HepG2 (cell line): ENCODE measurements at regions not wholly inside any gene's neighbourhood (a gene's known extent, or its start where the extent isn't known, plus 50 kb on each side); places are given as distances from the start of the nearest gene placed in this dataset.

Source experiments
- ARNT2 ChIP-seq: sonication (generic); formaldehyde crosslinking; IDR thresholded peaks from 2 replicates; pipeline ENCODE4 v1.8.0; 2022; ENCODE audit warnings: mild to moderate bottlenecking, low read depth, missing genetic modification reagents, moderate library complexity
- ATF2 ChIP-seq: sonication (generic); formaldehyde crosslinking; IDR thresholded peaks from 2 replicates; pipeline ENCODE4 v1.4.0; 2020; ENCODE audit warnings: missing genetic modification reagents
- BHLHE40 ChIP-seq: IDR thresholded peaks from 2 replicates; pipeline ENCODE4 v1.6.1; 2011; ENCODE audit warnings: low read length, improper control_type of control experiment
- CERS6 ChIP-seq: sonication (generic); formaldehyde crosslinking; IDR thresholded peaks from 2 replicates; pipeline ENCODE4 v1.5.0; 2020; ENCODE audit warnings: missing genetic modification reagents
- GATAD1 ChIP-seq: IDR thresholded peaks from 2 replicates; pipeline ENCODE4 v1.6.1; 2016; ENCODE audit warnings: missing genetic modification reagents, missing compliant biosample characterization
- KAT8 ChIP-seq: IDR thresholded peaks from 2 replicates; pipeline ENCODE4 v1.6.1; 2016; ENCODE audit warnings: missing genetic modification reagents, missing compliant biosample characterization
- KDM6A ChIP-seq: IDR thresholded peaks from 2 replicates; pipeline ENCODE4 v1.6.1; 2016; ENCODE audit warnings: low read depth
- MBD4 ChIP-seq: IDR thresholded peaks from 2 replicates; pipeline ENCODE4 v1.6.1; 2012; ENCODE audit warnings: low read length, inconsistent platforms, borderline replicate concordance
- MEF2D ChIP-seq: sonication (generic); formaldehyde crosslinking; IDR thresholded peaks from 2 replicates; pipeline ENCODE4 v1.5.1; 2020; ENCODE audit warnings: mild to moderate bottlenecking, missing genetic modification reagents
- RARA ChIP-seq: IDR thresholded peaks from 2 replicates; pipeline ENCODE4 v1.6.1; 2016; ENCODE audit warnings: missing genetic modification reagents, missing compliant biosample characterization
- SIX4 ChIP-seq: sonication (generic); formaldehyde crosslinking; IDR thresholded peaks from 2 replicates; pipeline ENCODE4 v1.4.0; 2020; ENCODE audit warnings: missing genetic modification reagents
- SOX5 ChIP-seq: IDR thresholded peaks from 2 replicates; pipeline ENCODE4 v1.6.1; 2016; ENCODE audit warnings: borderline replicate concordance
- SOX6 ChIP-seq, 2 experiments: fragments of 450-650 bp in 1 of 2; sonication (generic) in 1 of 2; formaldehyde crosslinking in 1 of 2; IDR thresholded peaks; 2 replicates each; pipeline versions ENCODE4 v1.4.0 to v1.6.1; 2017 to 2020; ENCODE audit warnings: antibody characterized with exemption in 1 of 2, mild to moderate bottlenecking in 1 of 2, missing genetic modification reagents in 1 of 2
- SRSF1 ChIP-seq: fragments of 200-400 bp; formaldehyde crosslinking; optimal IDR thresholded peaks from 2 replicates; pipeline ENCODE3; 2017; ENCODE audit warnings: mild to moderate bottlenecking, low read depth, low read length, moderate library complexity
- TEAD3 ChIP-seq: optimal IDR thresholded peaks from 2 replicates; pipeline ENCODE3; 2016; ENCODE audit warnings: borderline replicate concordance
- TFDP2 ChIP-seq: sonication (generic); formaldehyde crosslinking; IDR thresholded peaks from 2 replicates; pipeline ENCODE4 v1.4.0; 2020; ENCODE audit warnings: missing genetic modification reagents
- THAP11 ChIP-seq: IDR thresholded peaks from 2 replicates; pipeline ENCODE4 v1.6.1; 2016; ENCODE audit warnings: missing biosample characterization, missing genetic modification reagents
- ZNF101 ChIP-seq: sonication (generic); formaldehyde crosslinking; IDR thresholded peaks from 2 replicates; pipeline ENCODE4 v1.4.0; 2020; ENCODE audit warnings: mild to moderate bottlenecking, low read depth, missing genetic modification reagents, borderline replicate concordance
- ZNF205 ChIP-seq: IDR thresholded peaks from 2 replicates; pipeline ENCODE4 v1.6.1; 2018; ENCODE audit warnings: missing biosample characterization, missing genetic modification reagents
- ZNF264 ChIP-seq: sonication (generic); formaldehyde crosslinking; IDR thresholded peaks from 2 replicates; pipeline ENCODE4 v1.4.0; 2020; ENCODE audit warnings: missing genetic modification reagents
- ZNF274 ChIP-seq: sonication (generic); formaldehyde crosslinking; IDR thresholded peaks from 2 replicates; pipeline ENCODE4 v1.5.1; 2020; ENCODE audit warnings: mild to moderate bottlenecking, missing genetic modification reagents
- ZNF782 ChIP-seq: sonication (generic); formaldehyde crosslinking; IDR thresholded peaks from 2 replicates; pipeline ENCODE4 v1.4.0; 2020; ENCODE audit warnings: missing genetic modification reagents, mild to moderate bottlenecking, borderline replicate concordance
- TF ChIP-seq, protein P1 (sequence below): sonication (generic); formaldehyde crosslinking; IDR thresholded peaks from 2 replicates; pipeline ENCODE4 v1.5.0; 2020; ENCODE audit warnings: mild to moderate bottlenecking, missing genetic modification reagents, borderline replicate concordance
- TF ChIP-seq, protein P2 (sequence below): sonication (generic); formaldehyde crosslinking; IDR thresholded peaks from 2 replicates; pipeline ENCODE4 v1.4.0; 2020; ENCODE audit warnings: missing genetic modification reagents

DNA sequence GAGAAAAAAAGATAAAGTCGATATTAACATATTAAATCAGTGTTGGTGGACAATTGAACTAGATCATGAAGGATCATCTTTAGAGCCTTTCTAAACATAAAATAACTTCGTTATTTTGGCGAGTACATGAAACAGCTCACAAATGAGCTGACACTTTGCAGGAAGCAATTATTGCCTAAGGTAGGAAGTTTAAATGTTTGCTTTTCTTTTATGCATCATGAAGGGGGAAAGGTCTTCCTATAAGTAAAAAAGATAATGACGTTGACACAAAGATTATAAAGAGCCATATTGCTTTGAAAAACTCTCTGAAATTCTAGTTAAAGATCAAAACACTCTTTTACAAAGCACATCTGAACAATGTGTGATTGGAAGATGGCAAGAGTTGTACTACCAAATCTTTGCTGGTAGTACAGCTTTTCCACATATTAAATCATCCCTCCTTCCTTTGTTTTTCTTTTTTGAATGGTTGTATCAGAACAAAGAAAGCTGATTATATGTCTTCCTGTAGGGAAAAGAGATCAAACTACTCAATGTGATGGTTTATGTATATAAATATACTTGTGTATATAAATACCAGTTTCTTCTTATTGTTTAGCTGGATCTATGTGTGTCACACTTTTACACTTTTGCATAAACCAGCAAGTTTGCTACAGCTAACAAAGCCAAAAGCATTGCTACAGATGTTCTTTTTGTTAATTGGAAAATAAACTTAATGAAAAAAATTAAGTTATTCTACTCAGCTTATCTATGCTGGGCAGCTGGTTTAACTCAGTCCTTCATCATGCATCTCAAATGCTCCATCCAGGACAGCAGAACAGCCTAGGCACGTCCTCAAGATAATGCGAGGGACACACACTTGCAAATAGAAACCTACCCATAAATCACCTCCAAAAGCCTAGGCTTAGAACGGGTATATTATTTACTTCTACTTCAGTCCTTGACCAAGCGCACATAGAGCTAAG, 850.8 kb upstream of the ROBO1 start (continued):
- TF ChIP-seq CERS6 (CRISPR knock-in tag): no peak
- TF ChIP-seq BHLHE40: no peak
- no peak for TF ChIP-seq ZNF101 (CRISPR knock-in tag)
- TF ChIP-seq SRSF1: no peak
- TF ChIP-seq KAT8 (CRISPR knock-in tag): 0 out of 2 replicates have a peak, but pooled peaks have one; percentile 57
- peak; percentile 54 for TF ChIP-seq TEAD3 (CRISPR knock-in tag)
- no peak for TF ChIP-seq MEF2D (CRISPR knock-in tag)
- TF ChIP-seq SOX5: peak; percentile 95
- peak; percentile 79; the same call in 1 of the 2 replicates for TF ChIP-seq RARA
- no peak for TF ChIP-seq ZNF274
- TF ChIP-seq SOX6 (IDR thresholded peaks at IDR 0.05): no peak
- peak; percentile 92 for TF ChIP-seq SOX6 (CRISPR knock-in tag; IDR thresholded peaks at IDR 0.05)
- no peak for TF ChIP-seq ARNT2 (CRISPR knock-in tag)
- peak; percentile 65; the same call in 1 of the 2 replicates for TF ChIP-seq SIX4 (CRISPR knock-in tag)
- peak; percentile 58; the same call in 1 of the 2 replicates for TF ChIP-seq ATF2 (CRISPR knock-in tag)
- peak; percentile 26; the same call in 1 of the 2 replicates for TF ChIP-seq ZNF264 (CRISPR knock-in tag)
- TF ChIP-seq ZNF205 (CRISPR knock-in tag): 0 out of 2 replicates have a peak, but pooled peaks have one; percentile 50
- TF ChIP-seq MBD4: peak; percentile 98
- no peak for TF ChIP-seq THAP11 (CRISPR knock-in tag)
- TF ChIP-seq, protein P1, sequence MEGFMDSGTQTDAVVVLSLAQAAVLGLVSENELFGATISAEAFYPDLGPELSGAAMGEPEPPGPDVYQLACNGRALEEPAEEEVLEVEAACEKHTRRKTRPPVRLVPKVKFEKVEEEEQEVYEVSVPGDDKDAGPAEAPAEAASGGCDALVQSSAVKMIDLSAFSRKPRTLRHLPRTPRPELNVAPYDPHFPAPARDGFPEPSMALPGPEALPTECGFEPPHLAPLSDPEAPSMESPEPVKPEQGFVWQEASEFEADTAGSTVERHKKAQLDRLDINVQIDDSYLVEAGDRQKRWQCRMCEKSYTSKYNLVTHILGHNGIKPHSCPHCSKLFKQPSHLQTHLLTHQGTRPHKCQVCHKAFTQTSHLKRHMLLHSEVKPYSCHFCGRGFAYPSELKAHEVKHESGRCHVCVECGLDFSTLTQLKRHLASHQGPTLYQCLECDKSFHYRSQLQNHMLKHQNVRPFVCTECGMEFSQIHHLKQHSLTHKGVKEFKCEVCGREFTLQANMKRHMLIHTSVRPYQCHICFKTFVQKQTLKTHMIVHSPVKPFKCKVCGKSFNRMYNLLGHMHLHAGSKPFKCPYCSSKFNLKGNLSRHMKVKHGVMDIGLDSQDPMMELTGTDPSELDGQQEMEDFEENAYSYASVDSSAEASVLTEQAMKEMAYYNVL: peak; percentile 52; the same call in 1 of the 2 replicates
- no peak for TF ChIP-seq ZNF782 (CRISPR knock-in tag)
- TF ChIP-seq TFDP2 (CRISPR knock-in tag): no peak
- TF ChIP-seq KDM6A (CRISPR knock-in tag): peak; percentile 25; the same call in 1 of the 2 replicates
- TF ChIP-seq, protein P2, sequence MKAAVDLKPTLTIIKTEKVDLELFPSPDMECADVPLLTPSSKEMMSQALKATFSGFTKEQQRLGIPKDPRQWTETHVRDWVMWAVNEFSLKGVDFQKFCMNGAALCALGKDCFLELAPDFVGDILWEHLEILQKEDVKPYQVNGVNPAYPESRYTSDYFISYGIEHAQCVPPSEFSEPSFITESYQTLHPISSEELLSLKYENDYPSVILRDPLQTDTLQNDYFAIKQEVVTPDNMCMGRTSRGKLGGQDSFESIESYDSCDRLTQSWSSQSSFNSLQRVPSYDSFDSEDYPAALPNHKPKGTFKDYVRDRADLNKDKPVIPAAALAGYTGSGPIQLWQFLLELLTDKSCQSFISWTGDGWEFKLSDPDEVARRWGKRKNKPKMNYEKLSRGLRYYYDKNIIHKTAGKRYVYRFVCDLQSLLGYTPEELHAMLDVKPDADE (CRISPR knock-in tag): no peak
- TF ChIP-seq GATAD1 (CRISPR knock-in tag): peak; percentile 57; the same call in 1 of the 2 replicates
